HG03135 (cell line): ENCODE measurements at regions not wholly inside any gene's neighbourhood (a gene's known extent, or its start where the extent isn't known, plus 50 kb on each side); places are given as distances from the start of the nearest gene placed in this dataset.
A peak's percentile ranks its signal among the peaks of the same experiment; 100 is the strongest.

Experiments
- ATAC-seq: cut with Tn5 transposase; IDR thresholded peaks from one replicate; pipeline ENCODE4 v1.9.1; 2021; ENCODE audit warnings: mild to moderate bottlenecking, moderate library complexity; ENCODE audit not compliant: unreplicated experiment

GRCh38 chr10:83835945-83836745 lies 303.2 kb upstream of the GHITM start:
- no peak for ATAC-seq

DNA sequence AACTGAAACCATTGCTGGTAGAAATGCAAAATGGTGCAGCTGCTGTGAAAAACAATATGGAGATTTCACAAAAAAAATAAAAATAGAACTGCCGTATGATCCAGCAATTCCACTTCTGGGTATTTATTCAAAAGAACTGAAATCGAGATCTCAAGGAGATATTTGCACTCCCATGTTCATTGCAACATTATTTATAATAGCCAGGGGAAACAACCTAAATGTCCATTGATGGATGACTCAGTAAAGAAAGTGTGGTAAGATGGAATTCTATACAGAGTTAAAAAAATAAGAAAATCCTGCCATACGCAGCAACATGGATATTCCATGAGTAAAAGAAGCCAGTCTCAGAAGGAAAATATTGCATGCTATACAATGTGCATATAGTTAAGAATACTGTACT lies 290.6 kb upstream of the GHITM start:
- no peak for ATAC-seq

- ATAC-seq, result no peak
Measured at GRCh38 chr10:83849150-83849549, 290.2 kb upstream of the GHITM start.

DNA sequence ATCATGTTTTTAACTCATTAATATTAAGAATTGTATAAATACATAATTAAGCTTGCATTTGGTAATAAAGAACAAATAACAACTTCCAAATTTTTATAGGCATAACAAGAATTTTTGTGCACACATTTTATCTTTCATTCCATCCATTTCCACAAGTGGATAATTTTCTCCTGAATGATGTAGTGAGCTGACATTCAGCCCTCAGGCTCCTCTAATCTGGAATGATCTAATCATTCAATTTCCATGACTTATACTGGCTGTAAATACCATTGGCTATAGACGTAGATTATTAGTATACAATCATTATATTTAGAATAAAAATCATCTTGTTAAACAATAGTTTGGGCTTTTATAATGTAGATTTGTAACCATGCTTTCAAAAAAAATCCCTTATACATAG lies 287.2 kb upstream of the GHITM start:
- ATAC-seq, result no peak

GRCh38 chr10:83862723-83863122 lies 276.6 kb upstream of the GHITM start:
- no peak for ATAC-seq

DNA sequence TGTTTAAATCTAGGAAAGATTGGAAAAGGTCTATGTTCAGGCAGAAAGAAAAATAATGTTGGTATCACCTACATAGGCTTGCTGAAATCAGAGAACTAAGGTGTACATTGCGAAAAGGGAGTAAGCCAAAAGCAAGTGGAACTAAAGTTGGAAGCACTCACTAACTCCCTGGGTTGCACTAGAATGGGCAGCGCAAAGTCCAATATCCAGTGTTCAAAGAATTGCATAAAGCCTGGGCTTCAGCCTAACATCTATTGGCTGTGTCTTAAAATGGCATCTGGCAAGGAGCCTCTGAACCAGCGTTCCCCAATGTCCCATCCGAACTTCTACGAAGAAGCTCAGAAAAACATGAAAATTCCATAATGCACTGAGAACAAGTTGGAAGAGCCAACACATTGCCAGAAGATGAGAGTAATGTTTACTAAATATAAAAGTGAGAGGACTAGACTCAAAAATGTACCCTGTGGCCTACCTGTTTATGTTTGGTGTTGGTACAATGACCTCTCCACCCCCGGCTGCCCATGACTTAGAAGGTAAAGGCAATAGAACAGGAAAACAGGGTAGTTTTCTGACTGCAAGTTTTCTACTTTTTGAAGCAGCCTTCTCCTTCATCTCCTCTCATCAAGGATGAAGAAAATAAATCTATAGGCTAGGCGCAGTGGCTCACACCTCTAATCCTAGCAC lies 275.9 kb upstream of the GHITM start:
- no peak for ATAC-seq

GRCh38 chr10:83869898-83870297 lies 269.4 kb upstream of the GHITM start:
- ATAC-seq, result no peak

- ATAC-seq, result peak; percentile 97
Measured at GRCh38 chr10:83871187-83872081, 267.9 kb upstream of the GHITM start.

DNA sequence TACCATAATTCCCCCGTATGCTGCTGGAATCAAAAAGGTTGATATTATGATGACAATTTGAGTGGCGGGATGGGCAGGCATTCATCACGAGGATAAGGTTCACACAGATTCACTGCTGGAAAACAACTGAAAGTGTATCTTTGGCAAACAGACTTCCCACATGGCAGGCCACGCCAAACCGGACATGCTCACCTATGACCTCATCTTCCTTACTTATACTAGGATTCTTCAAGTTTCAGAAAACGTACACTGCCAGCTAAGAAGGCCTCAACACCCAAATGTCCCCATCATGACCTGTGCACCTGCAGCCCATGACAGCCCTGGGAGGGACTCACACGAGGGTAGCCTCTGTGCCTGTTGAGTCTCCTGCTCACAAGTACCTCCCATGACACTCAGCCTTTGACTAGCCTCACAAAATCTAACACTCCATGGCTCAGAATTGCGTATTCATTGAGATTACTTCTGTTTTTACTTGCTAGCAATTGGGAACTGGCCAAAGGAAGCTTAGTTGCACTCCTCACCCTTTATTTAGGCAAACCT lies 259.0 kb upstream of the GHITM start:
- ATAC-seq, result no peak

DNA sequence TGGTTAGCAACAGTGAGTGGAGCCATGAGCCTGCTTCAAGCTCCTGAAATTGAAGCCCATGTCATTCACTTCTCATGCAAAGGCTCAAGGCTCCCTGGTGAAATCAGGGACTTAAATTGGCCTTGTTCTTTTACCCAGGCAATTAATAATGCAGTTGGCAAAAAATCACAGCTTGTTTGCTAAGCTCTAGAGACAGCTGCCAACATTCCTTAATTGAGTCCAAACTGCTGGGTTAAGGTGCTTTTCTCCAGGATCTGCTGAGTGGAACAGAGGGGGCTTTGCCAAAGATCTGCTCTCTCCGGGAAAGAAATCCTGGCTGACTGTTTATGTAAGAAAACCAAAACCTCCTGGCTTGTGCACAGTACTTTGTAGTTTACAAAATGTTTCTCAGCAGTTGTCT lies 257.6 kb upstream of the GHITM start:
- ATAC-seq, result no peak

DNA sequence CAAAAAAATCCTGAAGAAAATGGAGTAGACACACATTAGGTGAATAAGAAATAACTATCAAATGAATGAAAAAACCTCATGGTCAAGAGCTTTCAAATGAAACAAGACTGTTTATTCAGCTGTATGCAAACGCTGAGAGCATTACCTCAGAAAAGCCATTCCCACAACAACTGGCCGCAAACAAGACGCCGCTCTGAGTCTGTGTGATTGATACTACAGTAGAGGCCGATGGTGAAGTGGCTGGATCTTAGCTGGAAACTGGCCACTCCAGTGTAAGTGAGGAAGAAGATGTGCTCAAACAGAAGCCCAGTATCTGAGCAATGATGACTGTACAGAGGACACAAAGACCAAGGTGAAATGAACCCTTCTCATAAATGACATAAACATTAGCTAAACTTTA lies 252.4 kb upstream of the GHITM start:
- ATAC-seq, result no peak

GRCh38 chr10:83892737-83893136 lies 246.6 kb upstream of the GHITM start:
- ATAC-seq, result no peak

DNA sequence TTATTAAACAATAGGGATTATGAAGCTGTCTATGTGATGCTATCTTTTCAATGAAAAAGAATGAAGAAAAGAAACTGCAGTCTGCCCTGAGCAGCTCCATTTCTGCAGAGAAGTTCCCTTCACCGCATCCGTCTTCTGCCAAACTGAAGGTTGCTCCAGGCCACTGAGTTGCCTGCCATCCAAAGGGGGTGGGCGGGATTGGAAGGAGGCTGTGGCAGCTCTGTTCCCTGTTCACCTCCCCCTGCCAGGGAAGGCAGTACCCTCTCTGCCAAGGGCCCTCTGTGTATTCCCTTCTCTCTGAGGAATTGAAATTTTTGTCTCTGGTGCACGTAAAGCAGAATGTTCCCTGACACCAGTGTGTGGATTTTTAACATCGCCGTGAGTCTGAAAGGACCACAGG lies 243.1 kb upstream of the GHITM start:
- no peak for ATAC-seq

DNA sequence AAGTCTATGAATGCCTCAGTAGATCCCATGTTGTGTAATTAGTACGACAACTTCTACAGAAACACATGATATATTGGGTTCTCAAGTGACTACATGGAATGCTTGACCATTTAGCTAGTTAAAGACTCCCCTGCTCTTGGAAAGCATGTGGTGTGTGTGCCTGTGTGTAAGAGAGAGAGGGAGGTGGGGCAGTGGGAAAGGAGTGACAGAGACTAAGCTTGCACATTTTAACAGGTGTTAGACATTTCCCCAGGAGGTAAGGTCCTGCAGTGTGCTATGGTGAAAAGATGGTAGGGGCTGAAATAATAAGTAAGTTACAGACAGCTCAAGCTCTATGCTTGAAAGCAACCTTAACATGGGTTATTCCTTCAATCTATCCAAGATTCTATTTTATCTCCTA lies 241.7 kb upstream of the GHITM start:
- ATAC-seq, result no peak

- no peak for ATAC-seq
Measured at GRCh38 chr10:83908506-83908905, 230.8 kb upstream of the GHITM start.

DNA sequence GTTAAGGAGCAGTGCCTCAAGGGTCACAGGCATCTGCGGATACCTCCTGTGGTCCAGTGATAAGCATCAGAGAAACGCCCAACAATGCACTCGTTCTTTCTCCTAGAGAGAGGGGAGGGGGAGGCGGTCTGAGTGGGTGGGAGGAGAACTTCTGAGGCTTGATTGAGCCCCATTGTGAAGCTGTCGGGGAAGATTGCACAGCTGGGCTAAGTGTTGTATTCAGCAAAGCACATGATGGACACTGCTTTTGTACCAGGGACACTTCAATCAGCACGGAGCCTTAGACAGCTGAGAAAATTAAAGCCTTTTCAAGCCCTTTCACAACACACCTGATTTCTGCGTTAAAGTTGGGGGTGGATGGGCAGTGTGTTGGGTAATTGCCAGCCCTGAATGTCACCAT lies 230.3 kb upstream of the GHITM start:
- ATAC-seq, result no peak

- no peak for ATAC-seq
Measured at GRCh38 chr10:83915801-83916200, 223.5 kb upstream of the GHITM start.

DNA sequence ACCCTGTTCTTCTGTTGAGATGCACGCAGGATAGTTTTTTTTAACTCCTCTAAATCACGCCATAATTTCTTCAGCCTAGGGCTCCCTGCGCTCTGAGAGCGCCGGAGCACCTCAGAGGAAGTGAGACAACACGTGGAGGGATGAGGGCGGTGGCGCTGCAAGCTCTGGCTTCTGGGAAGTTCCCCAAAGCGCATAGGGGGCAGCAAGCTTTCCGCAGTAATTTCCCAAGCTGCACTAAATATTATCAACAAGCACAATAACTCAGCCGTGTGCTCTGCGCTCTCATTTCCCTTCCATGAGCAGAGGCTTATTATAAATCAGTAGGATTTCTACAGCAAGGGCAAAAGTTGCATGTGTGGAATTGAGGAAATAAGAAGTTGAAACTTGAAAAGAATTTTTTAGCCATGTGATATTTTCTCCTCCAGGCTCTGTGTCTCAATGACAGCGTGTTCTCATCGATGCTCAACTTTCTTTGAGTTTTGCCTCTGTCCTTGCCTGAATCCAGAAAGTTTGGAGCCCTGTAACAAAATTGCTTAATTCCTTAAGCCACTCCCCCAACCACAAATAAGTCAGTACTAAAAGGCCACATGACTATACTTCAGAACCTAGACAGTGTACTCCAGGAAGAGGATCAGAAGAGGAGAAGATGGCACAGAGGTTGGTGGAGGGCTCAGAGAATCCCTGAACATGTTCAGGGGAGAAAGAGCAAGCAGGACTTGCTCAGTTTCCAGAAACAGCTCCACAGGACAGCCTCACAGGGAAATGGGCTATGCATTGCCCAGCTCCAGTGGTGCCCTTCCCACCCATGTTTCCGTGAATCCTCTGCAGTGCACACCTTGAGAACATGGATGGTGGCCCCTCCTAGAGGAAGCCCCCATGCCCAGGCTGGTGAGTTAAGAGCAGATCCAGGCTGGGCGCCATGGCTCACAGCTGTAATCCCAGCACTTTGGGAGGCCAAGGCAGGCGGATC lies 221.5 kb upstream of the GHITM start:
- ATAC-seq, result peak; percentile 66

DNA sequence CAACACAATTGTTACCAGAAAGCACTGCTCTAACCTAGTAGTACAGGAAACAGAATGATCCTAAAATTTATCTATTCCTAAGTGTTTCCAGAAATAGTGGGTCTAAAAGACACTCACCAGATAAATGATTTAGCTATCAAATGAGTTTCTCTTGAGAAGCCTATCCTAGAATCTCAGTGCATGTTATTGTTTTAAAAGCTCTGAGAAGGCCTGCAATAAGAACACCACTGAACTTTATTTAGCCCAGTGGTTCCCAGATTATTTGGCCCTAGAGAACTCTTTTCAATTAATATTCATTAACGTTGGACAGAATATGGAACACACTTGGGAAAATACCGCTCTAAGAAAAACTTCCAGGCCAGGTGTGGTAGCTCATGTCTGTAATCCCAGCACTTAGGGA lies 220.1 kb upstream of the GHITM start:
- ATAC-seq, result no peak
